ENCODE measurements at regions not wholly inside any gene's neighbourhood (a gene's known extent, or its start where the extent isn't known, plus 50 kb on each side); places are given as distances from the start of the nearest gene placed in this dataset.

GRCh38 chr4:132838244-132838643 lies 310.9 kb upstream of the PCDH10 start (continued):
- TF ChIP-seq REST (IDR thresholded peaks at IDR 0.05) = no peak

GRCh38 chr4:132839070-132839469 lies 310.0 kb upstream of the PCDH10 start:
- TF ChIP-seq GABPA (IDR thresholded peaks at IDR 0.05 in 1 of 2, conservative IDR thresholded peaks at IDR 0.05 in 1 of 2) = no peak
- TF ChIP-seq JUND (IDR thresholded peaks at IDR 0.05) = no peak
- TF ChIP-seq EGR1 (IDR thresholded peaks at IDR 0.05; ENCODE audit: low read depth in 2 of 2) = no peak
- no peak for TF ChIP-seq FOXA1 (IDR thresholded peaks at IDR 0.05)
- H3K9me3 ChIP-seq (ENCODE audit: control insufficient read depth in 4 of 4, low read length in 3 of 4) = peaks cover 0 to 2% (median 0%) of the 10 kb centered on the region in 4 donors
- H3K27me3 ChIP-seq (ENCODE audit: control insufficient read depth in 4 of 4, insufficient read depth in 4 of 4, low read length in 3 of 4) = no peaks in the 10 kb centered on the region
- H3K36me3 ChIP-seq (ENCODE audit: control insufficient read depth in 4 of 4, insufficient read depth in 3 of 4, low read depth in 1 of 4, low read length in 3 of 4) = no peaks in the 10 kb centered on the region
- H3K9ac ChIP-seq (ENCODE audit: low read depth in 1 of 2, low read length in 2 of 2) = no peak overlapping the region
- H3K4me1 ChIP-seq (ENCODE audit: control insufficient read depth in 4 of 4, insufficient read depth in 4 of 4, low read length in 3 of 4) = no peaks in the 10 kb centered on the region
- H3K27ac ChIP-seq (ENCODE audit: low read depth in 1 of 2, low read length in 2 of 2) = no peak overlapping the region
- no peak overlapping the region for H3K4me3 ChIP-seq (ENCODE audit: low read depth in 1 of 3, low read length in 3 of 3)
- no peak for DNase-seq (ENCODE audit: low spot score)

- Histone ChIP-seq H3K27ac (ENCODE audit: low read depth in 1 of 2, low read length in 2 of 2) (no peak overlapping the region), H3K27me3 (ENCODE audit: control insufficient read depth in 4 of 4, insufficient read depth in 4 of 4, low read length in 3 of 4) (no peaks in the 10 kb centered on the region), H3K9ac (ENCODE audit: low read depth in 1 of 2, low read length in 2 of 2) (no peak overlapping the region), H3K4me3 (ENCODE audit: low read depth in 1 of 3, low read length in 3 of 3) (no peak overlapping the region), H3K36me3 (ENCODE audit: control insufficient read depth in 4 of 4, insufficient read depth in 3 of 4, low read depth in 1 of 4, low read length in 3 of 4) (no peaks in the 10 kb centered on the region), H3K4me1 (ENCODE audit: control insufficient read depth in 4 of 4, insufficient read depth in 4 of 4, low read length in 3 of 4) (no peaks in the 10 kb centered on the region), H3K9me3 (ENCODE audit: control insufficient read depth in 4 of 4, low read length in 3 of 4) (no peaks in the 10 kb centered on the region)
- DNase-seq (ENCODE audit: low spot score) = no peak
- TF ChIP-seq SP1 (IDR thresholded peaks at IDR 0.05) (no peak), RAD21 (IDR thresholded peaks at IDR 0.05) (no peak), FOXA1 (IDR thresholded peaks at IDR 0.05) (no peak), MAX (IDR thresholded peaks at IDR 0.05) (no peak), GABPA (IDR thresholded peaks at IDR 0.05 in 1 of 2, conservative IDR thresholded peaks at IDR 0.05 in 1 of 2) (no peak), NR2F2 (IDR thresholded peaks at IDR 0.05) (no peak), EGR1 (IDR thresholded peaks at IDR 0.05; ENCODE audit: low read depth in 2 of 2) (no peak), FOXA2 (IDR thresholded peaks at IDR 0.05) (no peak), JUND (IDR thresholded peaks at IDR 0.05) (no peak), YY1 (IDR thresholded peaks at IDR 0.05) (no peak), CTCF (IDR thresholded peaks at IDR 0.05; ENCODE audit: low read depth, low read length, missing input control) (no peak), HNF4A (conservative IDR thresholded peaks at IDR 0.05) (no peak), ZBTB33 (IDR thresholded peaks at IDR 0.05) (no peak), ATF3 (IDR thresholded peaks at IDR 0.05) (no peak), TAF1 (conservative IDR thresholded peaks at IDR 0.05) (no peak), REST (IDR thresholded peaks at IDR 0.05) (no peak), RXRA (IDR thresholded peaks at IDR 0.05) (no peak), HNF4G (IDR thresholded peaks at IDR 0.05) (no peak)
- WGBS = 81% methylated on average over 1 of the region's 1 CpG
These were observed 289.2 kb upstream of the PCDH10 start for GRCh38 chr4:132859929-132860328.

Measured in liver (tissue), 8 donors.